H1 (cell line): ENCODE measurements at regions not wholly inside any gene's neighbourhood (a gene's known extent, or its start where the extent isn't known, plus 50 kb on each side); places are given as distances from the start of the nearest gene placed in this dataset.

Source experiments
- CTCF ChIA-PET: fragments of 300-600 bp; sonication (Branson Sonifier 250); formaldehyde crosslinking; loops from one replicate; lab custom pipeline; 2021; ENCODE audit not compliant: partially characterized antibody; lab: Charles Lee
- POLR2A ChIA-PET: fragments of 300-600 bp; sonication (Branson Sonifier 250); formaldehyde crosslinking; loops from one replicate; lab custom pipeline; 2021; ENCODE audit warnings: inconsistent platforms; ENCODE audit not compliant: partially characterized antibody; lab: Charles Lee
- DNase-seq, 2 experiments: peaks; one replicate each; pipeline versions ENCODE4 v3.0.0 to v3.0.0-alpha.2; 2010 to 2022; ENCODE audit warnings: low spot score in 2 of 2, low read depth in 1 of 2, mixed read lengths in 1 of 2
- FAIRE-seq: peaks from 2 replicates; lab custom pipeline; 2011; peaks lifted over from hg19 to GRCh38; lab: Jason Lieb, UNC
- H2AFZ ChIP-seq: 2 replicates; pipeline ENCODE4 v1.8.1; 2012; ENCODE audit warnings: low read length, inconsistent platforms
- H2AK5ac ChIP-seq: 2 replicates; pipeline ENCODE4 v1.6.1; 2013; ENCODE audit warnings: low read depth, low read length
- H2BK120ac ChIP-seq: replicated peaks from 2 replicates; pipeline ENCODE3; 2013; ENCODE audit warnings: low read depth, low read length, inconsistent platforms
- H2BK12ac ChIP-seq: 2 replicates; pipeline ENCODE4 v1.6.1; 2013; ENCODE audit warnings: low read depth, low read length
- H2BK15ac ChIP-seq: 2 replicates; pipeline ENCODE4 v1.6.1; 2013; ENCODE audit warnings: low read length
- H2BK20ac ChIP-seq: 2 replicates; pipeline ENCODE4 v1.6.1; 2013; ENCODE audit warnings: low read length
- H2BK5ac ChIP-seq: 2 replicates; pipeline ENCODE4 v1.6.1; 2013; ENCODE audit warnings: low read depth, low read length
- H3K14ac ChIP-seq: 2 replicates; pipeline ENCODE4 v1.6.1; 2013; ENCODE audit warnings: inconsistent platforms; ENCODE audit not compliant: insufficient read length
- H3K18ac ChIP-seq: 2 replicates; pipeline ENCODE4 v1.6.1; 2013; ENCODE audit warnings: low read length; ENCODE audit errors: extremely low read depth
- H3K23ac ChIP-seq: 2 replicates; pipeline ENCODE4 v1.6.1; 2013; ENCODE audit warnings: inconsistent platforms; ENCODE audit not compliant: insufficient read length
- H3K23me2 ChIP-seq: 2 replicates; pipeline ENCODE4 v1.6.1; 2013; ENCODE audit warnings: low read depth, low read length
- H3K27ac ChIP-seq: 2 replicates; pipeline ENCODE4 v1.6.1; 2011; ENCODE audit warnings: low read depth, low read length, inconsistent platforms
- H3K27me3 ChIP-seq, 4 experiments: replicated peaks in 1 of 4; 1 replicate in 1 of 4; 2 replicates in 3 of 4; pipeline versions ENCODE4 v1.6.1 to v1.8.1; 2011 to 2013; ENCODE audit warnings: low read length in 3 of 4, mild to moderate bottlenecking in 3 of 4, inconsistent platforms in 2 of 4, mixed read lengths in 2 of 4, moderate library complexity in 1 of 4; ENCODE audit not compliant: control insufficient read depth in 3 of 4, insufficient read depth in 3 of 4; ENCODE audit errors: extremely low read depth in 1 of 4
- H3K36me3 ChIP-seq, 4 experiments: 2 replicates each; pipeline versions ENCODE4 v1.6.1 to v1.8.1; 2011 to 2013; ENCODE audit warnings: mild to moderate bottlenecking in 4 of 4, low read length in 3 of 4, moderate library complexity in 2 of 4, control low read depth in 1 of 4, inconsistent platforms in 1 of 4; ENCODE audit not compliant: insufficient read depth in 4 of 4, control insufficient read depth in 2 of 4
- H3K4ac ChIP-seq: replicated peaks from 2 replicates; pipeline ENCODE3; 2013; ENCODE audit warnings: low read length, low read depth, mixed read lengths, inconsistent platforms; ENCODE audit not compliant: insufficient read length
- H3K4me1 ChIP-seq, 4 experiments: replicated peaks in 1 of 4; 1 replicate in 1 of 4; 2 replicates in 3 of 4; pipeline versions ENCODE4 v1.6.1 to v1.8.1; 2011 to 2013; ENCODE audit warnings: low read length in 3 of 4, inconsistent platforms in 2 of 4, mixed read lengths in 1 of 4; ENCODE audit not compliant: insufficient read depth in 4 of 4, control insufficient read depth in 3 of 4
- H3K4me2 ChIP-seq, 2 experiments: 2 replicates each; pipeline versions ENCODE4 v1.6.1 to v1.8.1; 2011 to 2013; ENCODE audit warnings: low read depth in 2 of 2, low read length in 2 of 2, control low read depth in 1 of 2, inconsistent platforms in 1 of 2, mild to moderate bottlenecking in 1 of 2; ENCODE audit not compliant: insufficient read depth in 1 of 2
- H3K4me3 ChIP-seq, 4 experiments: fragments of 200-600, 300-600 bp in 1 of 4; sonication (generic), shearing (Covaris generic), sonication (Bioruptor Twin) in 1 of 4; 2 replicates each; pipeline versions ENCODE4 v1.5.1 to v1.8.1; 2011 to 2016; ENCODE audit warnings: low read length in 4 of 4, low read depth in 3 of 4, control low read depth in 2 of 4, inconsistent platforms in 2 of 4, mild to moderate bottlenecking in 2 of 4, mixed read lengths in 1 of 4, moderate library complexity in 1 of 4; ENCODE audit not compliant: insufficient read depth in 2 of 4; ENCODE audit errors: extremely low read depth in 1 of 4
- H3K56ac ChIP-seq: replicated peaks from 2 replicates; pipeline ENCODE3; 2013; ENCODE audit warnings: low read depth, mild to moderate bottlenecking, mixed read lengths, low read length, inconsistent platforms; ENCODE audit not compliant: insufficient read length
- H3K79me1 ChIP-seq: 2 replicates; pipeline ENCODE4 v1.6.1; 2013; ENCODE audit warnings: low read depth, low read length, control low read depth
- H3K79me2 ChIP-seq, 2 experiments: 2 replicates each; pipeline versions ENCODE4 v1.6.1 to v1.8.1; 2012 to 2013; ENCODE audit warnings: low read length in 2 of 2, mild to moderate bottlenecking in 2 of 2, inconsistent platforms in 1 of 2; ENCODE audit not compliant: insufficient read depth in 2 of 2, control insufficient read depth in 1 of 2
- H3K9ac ChIP-seq, 4 experiments: replicated peaks in 1 of 4; 1 replicate in 1 of 4; 2 replicates in 3 of 4; pipeline versions ENCODE4 v1.6.1 to v1.8.1; 2011 to 2013; ENCODE audit warnings: low read depth in 3 of 4, low read length in 3 of 4, control low read depth in 2 of 4, mild to moderate bottlenecking in 2 of 4, moderate library complexity in 2 of 4, inconsistent platforms in 1 of 4; ENCODE audit errors: extremely low read depth in 1 of 4
- H3K9me3 ChIP-seq, 2 experiments: 2 replicates each; pipeline versions ENCODE4 v1.6.1 to v1.8.1; 2012 to 2013; ENCODE audit warnings: mild to moderate bottlenecking in 2 of 2, moderate library complexity in 2 of 2, control low read depth in 1 of 2, inconsistent platforms in 1 of 2, low read depth in 1 of 2, low read length in 1 of 2, mixed read lengths in 1 of 2; ENCODE audit not compliant: insufficient read depth in 2 of 2
- H4K20me1 ChIP-seq, 2 experiments: replicated peaks in 1 of 2; 2 replicates each; pipeline versions ENCODE3 to v1.8.1; 2011 to 2013; ENCODE audit warnings: inconsistent platforms in 2 of 2, low read length in 2 of 2, mild to moderate bottlenecking in 1 of 2; ENCODE audit not compliant: insufficient read depth in 2 of 2, control insufficient read depth in 1 of 2
- H4K5ac ChIP-seq: 2 replicates; pipeline ENCODE4 v1.6.1; 2013; ENCODE audit warnings: low read length, low read depth, mixed read lengths, inconsistent platforms; ENCODE audit not compliant: insufficient read length
- H4K8ac ChIP-seq: 2 replicates; pipeline ENCODE4 v1.8.0; 2013; ENCODE audit warnings: mild to moderate bottlenecking, moderate library complexity, low read length, inconsistent platforms; ENCODE audit not compliant: insufficient read depth; ENCODE audit errors: extremely low read depth
- H4K91ac ChIP-seq: replicated peaks from 2 replicates; pipeline ENCODE3; 2013; ENCODE audit warnings: low read length, mixed read lengths, inconsistent platforms; ENCODE audit not compliant: insufficient read length
- ATF2 ChIP-seq: IDR thresholded peaks from 2 replicates; pipeline ENCODE4 v1.6.1; 2012; ENCODE audit warnings: low read length, inconsistent platforms
- ATF3 ChIP-seq: IDR thresholded peaks from 2 replicates; pipeline ENCODE4 v1.6.1; 2011; ENCODE audit warnings: low read depth, mild to moderate bottlenecking, low read length; ENCODE audit not compliant: insufficient read depth
- CTBP2 ChIP-seq: IDR thresholded peaks from 2 replicates; pipeline ENCODE4 v1.7.0; 2011; ENCODE audit warnings: borderline replicate concordance, mild to moderate bottlenecking, moderate library complexity, mixed read lengths, low read length; ENCODE audit not compliant: insufficient read depth, insufficient read length
- HDAC2 ChIP-seq, 2 experiments: fragments of 300-600 bp in 1 of 2; sonication (generic) in 1 of 2; IDR thresholded peaks; 2 replicates each; pipeline ENCODE4 v1.6.1; 2011 to 2012; ENCODE audit warnings: low read depth in 2 of 2, low read length in 2 of 2, mild to moderate bottlenecking in 2 of 2, moderate library complexity in 2 of 2, borderline replicate concordance in 1 of 2, inconsistent platforms in 1 of 2
- JUN ChIP-seq: IDR thresholded peaks from 2 replicates; pipeline ENCODE4 v1.6.1; 2011; ENCODE audit warnings: low read depth, mild to moderate bottlenecking, improper control_type of control experiment, low read length
- JUND ChIP-seq: IDR thresholded peaks from 2 replicates; pipeline ENCODE4 v1.6.1; 2011; ENCODE audit warnings: mild to moderate bottlenecking, improper control_type of control experiment, low read length
- POLR2A ChIP-seq, 2 experiments: IDR thresholded peaks; 1 replicate in 1 of 2; 2 replicates in 1 of 2; pipeline ENCODE4 v1.6.1; 2011; ENCODE audit warnings: low read depth in 2 of 2, low read length in 2 of 2, mild to moderate bottlenecking in 2 of 2; ENCODE audit errors: control extremely low read depth in 1 of 2
- POLR2AphosphoS5 ChIP-seq: IDR thresholded peaks from 2 replicates; pipeline ENCODE4 v1.6.1; 2011; ENCODE audit warnings: low read depth, low read length
- SIN3A ChIP-seq, 2 experiments: IDR thresholded peaks in 1 of 2; conservative IDR thresholded peaks in 1 of 2; 2 replicates each; pipeline ENCODE4 v1.6.1; 2011 to 2012; ENCODE audit warnings: low read length in 2 of 2, improper control_type of control experiment in 1 of 2, low read depth in 1 of 2, mild to moderate bottlenecking in 1 of 2
- SIX5 ChIP-seq: IDR thresholded peaks from 2 replicates; pipeline ENCODE4 v1.6.1; 2011; ENCODE audit warnings: mild to moderate bottlenecking, low read depth, low read length
- SP4 ChIP-seq: IDR thresholded peaks from 2 replicates; pipeline ENCODE4 v1.6.1; 2012; ENCODE audit warnings: low read length, inconsistent platforms
- WGBS, 2 experiments: shearing (Covaris generic) in 1 of 2; methylation state at CpG; one replicate each; pipeline versions ENCODE4 v1.1.6 to v1.1.7; 2013 to 2015; ENCODE audit warnings: low lambda C conversion rate in 2 of 2, mixed read lengths in 2 of 2, inconsistent platforms in 1 of 2, low coverage in 1 of 2, missing lambda C conversion rate in 1 of 2; ENCODE audit not compliant: insufficient replicate concordance in 2 of 2, insufficient coverage in 1 of 2, insufficient read length in 1 of 2; ENCODE audit errors: extremely low coverage in 1 of 2, missing lambda C conversion rate in 1 of 2; 5-methylcytosine and 5-hydroxymethylcytosine counted together

GRCh38 chr4:135934026-135934425 is 1598.3 kb downstream of the PCDH18 start:
- Histone ChIP-seq H3K79me2 (no peaks in the 10 kb centered on the region), H2BK120ac (no peak overlapping the region), H3K9me3 (no peaks in the 10 kb centered on the region), H4K20me1 (no peaks in the 10 kb centered on the region), H3K14ac (no peak overlapping the region), H3K4me3 (no peak overlapping the region), H3K79me1 (no peaks in the 10 kb centered on the region), H3K4ac (no peak overlapping the region), H2BK20ac (no peak overlapping the region), H3K23me2 (no peaks in the 10 kb centered on the region), H3K4me2 (no peak overlapping the region), H2AFZ (no peak overlapping the region), H4K8ac (no peak overlapping the region), H3K18ac (no peak overlapping the region), H2BK12ac (no peak overlapping the region), H4K91ac (no peak overlapping the region), H2BK5ac (no peak overlapping the region), H3K23ac (no peak overlapping the region), H2BK15ac (no peak overlapping the region), H3K9ac (no peak overlapping the region), H3K4me1 (no peaks in the 10 kb centered on the region), H3K56ac (no peak overlapping the region), H3K36me3 (no peaks in the 10 kb centered on the region), H2AK5ac (no peak overlapping the region), H3K27ac (no peak overlapping the region), H3K27me3 (no peaks in the 10 kb centered on the region), H4K5ac (no peak overlapping the region)
- CTCF ChIA-PET: no interaction called here
- POLR2A ChIA-PET: no interaction called here
- TF ChIP-seq SIN3A (conservative IDR thresholded peaks at IDR 0.05 in 1 of 2, IDR thresholded peaks at IDR 0.05 in 1 of 2; ENCODE audit: low read depth in 1 of 2, low read length in 2 of 2): no peak
- TF ChIP-seq SP4: no peak
- TF ChIP-seq JUND: no peak
- no peak for TF ChIP-seq POLR2A (IDR thresholded peaks at IDR 0.05; ENCODE audit: control extremely low read depth in 1 of 2, low read depth in 2 of 2, low read length in 2 of 2)
- TF ChIP-seq ATF2: no peak
- no peak for TF ChIP-seq POLR2AphosphoS5
- TF ChIP-seq ATF3: no peak
- no peak for TF ChIP-seq HDAC2 (IDR thresholded peaks at IDR 0.05; ENCODE audit: borderline replicate concordance in 1 of 2, low read depth in 2 of 2, low read length in 2 of 2)
- TF ChIP-seq CTBP2: no peak
- no peak for TF ChIP-seq SIX5
- no peak for TF ChIP-seq JUN
- DNase-seq (no peak), FAIRE-seq (no peak)
- 92% methylated on average over 1 of the region's 1 CpG; no CpG with 5 or more reads in 1 of the 2 experiments for WGBS, 2 experiments
